NCI-H1694 treated with DMSO at 0.1 percent for 48 hours (cell line): ENCODE measurements at regions not wholly inside any gene's neighbourhood (a gene's known extent, or its start where the extent isn't known, plus 50 kb on each side); places are given as distances from the start of the nearest gene placed in this dataset.

Experiments
- DNase-seq: peaks from one replicate; lab custom pipeline; 2025; lab: John Stamatoyannopoulos, UW

- no peak for DNase-seq
Observed at GRCh38 chr7:140242057-140243031, 65.6 kb upstream of the KDM7A start.

GRCh38 chr7:140239653-140239935 is 62.8 kb upstream of the KDM7A start:
- DNase-seq = peak; percentile 28

- peak; percentile 56 for DNase-seq
Observed at GRCh38 chr7:140238778-140239652, 62.2 kb upstream of the KDM7A start.

- DNase-seq = no peak
Observed at GRCh38 chr7:140237390-140237789, 60.6 kb upstream of the KDM7A start.

GRCh38 chr7:140236626-140237025 is 59.8 kb upstream of the KDM7A start:
- DNase-seq = no peak

GRCh38 chr7:140235114-140235513 is 58.3 kb upstream of the KDM7A start:
- no peak for DNase-seq

GRCh38 chr7:140232957-140233917 is 56.5 kb upstream of the KDM7A start:
- DNase-seq = no peak

GRCh38 chr7:140231771-140232491 is 55.1 kb upstream of the KDM7A start:
- no peak for DNase-seq

GRCh38 chr7:140230861-140231770 is 54.3 kb upstream of the KDM7A start:
- DNase-seq = peak; percentile 73

GRCh38 chr7:140230516-140230860 is 53.7 kb upstream of the KDM7A start:
- no peak for DNase-seq

- DNase-seq = no peak
Observed at GRCh38 chr7:140229591-140230515, 53.1 kb upstream of the KDM7A start.

GRCh38 chr7:140229101-140229525 is 52.3 kb upstream of the KDM7A start:
- no peak for DNase-seq
